Breast epithelium (tissue), 4 donors: ENCODE measurements at regions not wholly inside any gene's neighbourhood (a gene's known extent, or its start where the extent isn't known, plus 50 kb on each side); places are given as distances from the start of the nearest gene placed in this dataset.

Experiments used
- DNase-seq, 2 donors: peaks; one replicate each; pipeline ENCODE4 v3.0.0-alpha.2; 2019; ENCODE audit warnings: low spot score in 2 of 2
- H3K27ac ChIP-seq, 2 donors: fragments of 200-600 bp; sonication (generic) in 1 of 2; one replicate each; pipeline ENCODE4 v1.5.1; 2016 to 2019; ENCODE audit warnings: mild to moderate bottlenecking in 1 of 2
- H3K27me3 ChIP-seq, 2 donors: fragments of 200-600 bp; sonication (generic) in 1 of 2; one replicate each; pipeline versions ENCODE4 v1.5.1 to v1.6.0; 2017 to 2019; ENCODE audit warnings: control low read depth in 1 of 2, mild to moderate bottlenecking in 1 of 2
- H3K36me3 ChIP-seq: fragments of 200-600 bp; one replicate; pipeline ENCODE4 v1.5.1; 2019
- H3K4me1 ChIP-seq, 2 donors: fragments of 200-600 bp; sonication (generic); one replicate each; pipeline ENCODE4 v1.5.1; 2016 to 2019; ENCODE audit warnings: control low read depth in 1 of 2
- H3K4me3 ChIP-seq, 3 donors: fragments of 200-600 bp; sonication (generic); 1 replicate in 2 of 3; 2 replicates in 1 of 3; pipeline ENCODE4 v1.5.1; 2016 to 2019; ENCODE audit warnings: mild to moderate bottlenecking in 3 of 3, moderate library complexity in 2 of 3
- H3K9me3 ChIP-seq, 2 donors: fragments of 200-600 bp; sonication (generic) in 1 of 2; one replicate each; pipeline ENCODE4 v1.5.1; 2016 to 2019; ENCODE audit warnings: control low read depth in 1 of 2
- CTCF ChIP-seq, 3 donors: fragments of 450-650 bp; IDR thresholded peaks; one replicate each; pipeline ENCODE4 v1.5.1; 2016 to 2017; ENCODE audit warnings: antibody characterized with exemption in 3 of 3, mild to moderate bottlenecking in 3 of 3, moderate library complexity in 3 of 3
- POLR2A ChIP-seq: fragments of 450-650 bp; IDR thresholded peaks from one replicate; pipeline ENCODE4 v1.6.1; 2016; ENCODE audit warnings: antibody characterized with exemption, mild to moderate bottlenecking, moderate library complexity
- POLR2AphosphoS5 ChIP-seq, 3 donors: sonication (generic); formaldehyde crosslinking; IDR thresholded peaks; one replicate each; pipeline ENCODE4 v1.6.1; 2017; ENCODE audit warnings: antibody characterized with exemption in 3 of 3
- intact Hi-C: fragments of 100-400 bp; cut with DNase I; formaldehyde crosslinking; loops from one replicate; pipeline ENCODE4 v1.15.1; 2023; ENCODE audit warnings: low total_unique reads

- Histone ChIP-seq H3K27me3 (no peaks in the 10 kb centered on the region), H3K4me1 (no peaks in the 10 kb centered on the region), H3K27ac (no peak overlapping the region), H3K4me3 (no peak overlapping the region), H3K36me3 (no peaks in the 10 kb centered on the region), H3K9me3 (no peaks in the 10 kb centered on the region)
- intact Hi-C loops: no loop called here
- TF ChIP-seq CTCF (IDR thresholded peaks at IDR 0.05) (no peak), POLR2AphosphoS5 (IDR thresholded peaks at IDR 0.05) (no peak), POLR2A (no peak)
- DNase-seq: no peak
These were observed 330.4 kb upstream of the SMIM21 start for GRCh38 chr18:75757951-75758350.

- DNase-seq: no peak
- TF ChIP-seq POLR2A (no peak), POLR2AphosphoS5 (IDR thresholded peaks at IDR 0.05) (no peak), CTCF (IDR thresholded peaks at IDR 0.05) (no peak)
- no peaks in the 10 kb centered on the region for H3K27me3 ChIP-seq
- H3K4me1 ChIP-seq: no peaks in the 10 kb centered on the region
- intact Hi-C loops: no loop called here
- no peaks in the 10 kb centered on the region for H3K9me3 ChIP-seq
- no peak overlapping the region for H3K27ac ChIP-seq
- no peaks in the 10 kb centered on the region for H3K36me3 ChIP-seq
- H3K4me3 ChIP-seq: no peak overlapping the region
These were observed 326.9 kb upstream of the SMIM21 start for GRCh38 chr18:75754433-75754832.

DNA sequence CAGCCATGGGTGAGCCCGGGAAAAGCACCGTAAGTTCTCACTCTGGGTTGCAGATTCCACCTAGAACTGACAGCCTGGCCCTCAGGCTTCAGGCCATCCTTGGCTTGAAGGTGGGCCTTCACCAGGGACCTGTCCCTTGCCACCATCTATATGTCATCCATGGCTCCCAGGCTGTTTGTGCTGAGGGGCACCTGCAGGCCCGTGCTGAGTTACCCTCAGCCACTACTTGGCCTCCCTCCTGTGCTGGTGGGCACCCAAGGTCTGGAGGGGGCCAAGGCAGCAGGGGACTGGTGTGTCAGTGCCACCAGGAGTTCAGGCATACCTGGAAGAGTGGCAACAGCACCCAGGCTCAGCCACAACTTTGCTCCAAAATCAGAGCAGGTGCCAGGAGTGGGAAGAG lies 326.2 kb upstream of the SMIM21 start:
- Histone ChIP-seq H3K36me3 (no peaks in the 10 kb centered on the region), H3K27ac (no peak overlapping the region), H3K4me1 (no peaks in the 10 kb centered on the region), H3K9me3 (no peaks in the 10 kb centered on the region), H3K4me3 (no peak overlapping the region), H3K27me3 (no peaks in the 10 kb centered on the region)
- intact Hi-C loops: no loop called here
- no peak for DNase-seq
- TF ChIP-seq POLR2AphosphoS5 (IDR thresholded peaks at IDR 0.05) (no peak), CTCF (IDR thresholded peaks at IDR 0.05) (no peak), POLR2A (no peak)

GRCh38 chr18:75752740-75753263 lies 325.3 kb upstream of the SMIM21 start:
- peak in 1 of 2 donors; percentile 19 for DNase-seq
- Histone ChIP-seq H3K4me3 (no peak overlapping the region), H3K27ac (no peak overlapping the region), H3K36me3 (no peaks in the 10 kb centered on the region), H3K27me3 (no peaks in the 10 kb centered on the region), H3K9me3 (no peaks in the 10 kb centered on the region), H3K4me1 (no peaks in the 10 kb centered on the region)
- intact Hi-C loops: no loop called here
- TF ChIP-seq POLR2A: no peak
- TF ChIP-seq POLR2AphosphoS5 (IDR thresholded peaks at IDR 0.05): no peak
- no peak for TF ChIP-seq CTCF (IDR thresholded peaks at IDR 0.05)

- H3K4me1 ChIP-seq: no peaks in the 10 kb centered on the region
- no peak overlapping the region for H3K4me3 ChIP-seq
- no peaks in the 10 kb centered on the region for H3K27me3 ChIP-seq
- no peaks in the 10 kb centered on the region for H3K9me3 ChIP-seq
- H3K27ac ChIP-seq: no peak overlapping the region
- DNase-seq: no peak
- intact Hi-C loops: no loop called here
- no peak for TF ChIP-seq POLR2AphosphoS5 (IDR thresholded peaks at IDR 0.05)
- TF ChIP-seq POLR2A: no peak
- TF ChIP-seq CTCF (IDR thresholded peaks at IDR 0.05): no peak
- H3K36me3 ChIP-seq: no peaks in the 10 kb centered on the region
These were observed 317.6 kb upstream of the SMIM21 start for GRCh38 chr18:75745147-75745546.
